ENCODE measurements at regions not wholly inside any gene's neighbourhood (a gene's known extent, or its start where the extent isn't known, plus 50 kb on each side); places are given as distances from the start of the nearest gene placed in this dataset.

DNA sequence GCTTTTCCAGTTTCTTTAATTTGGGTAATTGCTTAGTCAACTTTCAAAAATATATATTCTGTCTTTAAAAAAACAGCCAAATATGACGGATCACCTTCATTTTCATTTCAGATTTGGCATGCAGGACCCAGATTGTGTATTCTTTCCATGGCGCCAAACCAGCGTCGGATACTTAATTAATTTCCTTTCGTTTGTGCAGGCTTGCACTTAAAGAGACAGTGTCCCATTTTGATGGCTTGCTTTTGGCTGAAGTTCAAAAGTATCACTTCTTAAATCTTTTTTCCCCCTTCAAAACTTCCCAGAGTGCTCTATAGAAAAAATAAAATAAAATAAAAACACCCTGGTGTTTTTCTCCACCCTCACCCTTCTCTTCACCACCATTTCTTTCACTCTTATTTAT, 394.5 kb upstream of the SOX9 start:
- Histone ChIP-seq H3K79me2 (ENCODE audit: control insufficient read depth in 1 of 2, insufficient read depth in 2 of 2, low read length in 2 of 2) (no peaks in the 10 kb centered on the region), H3K56ac (replicated peaks; ENCODE audit: insufficient read length, low read depth, low read length) (no peak overlapping the region), H3K14ac (ENCODE audit: insufficient read length) (no peak overlapping the region), H3K18ac (ENCODE audit: extremely low read depth, low read length) (no peak overlapping the region), H2BK20ac (ENCODE audit: low read length) (no peak overlapping the region), H3K9me3 (ENCODE audit: insufficient read depth in 2 of 2, low read depth in 1 of 2, low read length in 1 of 2) (no peaks in the 10 kb centered on the region), H3K27me3 (replicated peaks in 1 of 4; ENCODE audit: control insufficient read depth in 3 of 4, extremely low read depth in 1 of 4, insufficient read depth in 3 of 4, low read length in 3 of 4) (no peaks in the 10 kb centered on the region), H2BK15ac (ENCODE audit: low read length) (no peak overlapping the region), H3K23me2 (ENCODE audit: low read depth, low read length) (no peaks in the 10 kb centered on the region), H4K8ac (ENCODE audit: extremely low read depth, insufficient read depth, low read length) (no peak overlapping the region), H3K27ac (ENCODE audit: low read depth, low read length) (no peak overlapping the region), H3K9ac (replicated peaks in 1 of 4; ENCODE audit: extremely low read depth in 1 of 4, low read depth in 3 of 4, low read length in 3 of 4) (no peak overlapping the region), H2AK5ac (ENCODE audit: low read depth, low read length) (no peak overlapping the region), H3K79me1 (ENCODE audit: low read depth, low read length) (no peaks in the 10 kb centered on the region), H3K4me3 (ENCODE audit: extremely low read depth in 1 of 4, insufficient read depth in 2 of 4, low read depth in 3 of 4, low read length in 4 of 4) (no peak overlapping the region), H3K4ac (replicated peaks; ENCODE audit: insufficient read length, low read depth, low read length) (no peak overlapping the region), H2AFZ (ENCODE audit: low read length) (no peak overlapping the region), H3K4me2 (ENCODE audit: insufficient read depth in 1 of 2, low read depth in 2 of 2, low read length in 2 of 2) (no peak overlapping the region), H2BK120ac (replicated peaks; ENCODE audit: low read depth, low read length) (no peak overlapping the region), H2BK5ac (ENCODE audit: low read depth, low read length) (no peak overlapping the region), H4K20me1 (replicated peaks in 1 of 2; ENCODE audit: control insufficient read depth in 1 of 2, insufficient read depth in 2 of 2, low read length in 2 of 2) (no peaks in the 10 kb centered on the region), H4K5ac (ENCODE audit: insufficient read length, low read depth, low read length) (no peak overlapping the region), H3K36me3 (ENCODE audit: control insufficient read depth in 2 of 4, insufficient read depth in 4 of 4, low read length in 3 of 4) (no peaks in the 10 kb centered on the region), H3K23ac (ENCODE audit: insufficient read length) (no peak overlapping the region), H2BK12ac (ENCODE audit: low read depth, low read length) (no peak overlapping the region), H4K91ac (replicated peaks; ENCODE audit: insufficient read length, low read length) (no peak overlapping the region), H3K4me1 (replicated peaks in 1 of 4; ENCODE audit: control insufficient read depth in 3 of 4, insufficient read depth in 4 of 4, low read length in 3 of 4) (no peaks in the 10 kb centered on the region)
- ChIA-PET POLR2A (ENCODE audit: partially characterized antibody) (no interaction called here), CTCF (ENCODE audit: partially characterized antibody) (interaction anchor here (0.8 kb wide), 1 partner anchor 52 kb away, joined by 3 read pairs; no protein-coding TSS in a partner anchor)
- WGBS, 2 experiments (ENCODE audit: extremely low coverage in 1 of 2, insufficient coverage in 1 of 2, insufficient read length in 1 of 2, insufficient replicate concordance in 2 of 2, low coverage in 1 of 2, low lambda C conversion rate in 2 of 2, missing lambda C conversion rate in 1 of 2) = 92% methylated on average over 5 of the region's 5 CpGs; no CpG with 5 or more reads in 1 of the 2 experiments
- DNase-seq (ENCODE audit: low read depth in 1 of 2, low spot score in 2 of 2) = no peak
- TF ChIP-seq BCL11A (IDR thresholded peaks at IDR 0.05; ENCODE audit: low read depth in 2 of 2, low read length in 2 of 2) (no peak), SIN3A (conservative IDR thresholded peaks at IDR 0.05 in 1 of 2, IDR thresholded peaks at IDR 0.05 in 1 of 2; ENCODE audit: low read depth in 1 of 2, low read length in 2 of 2) (no peak), EGR1 (IDR thresholded peaks at IDR 0.05; ENCODE audit: borderline replicate concordance, low read depth, low read length) (no peak)
- no peak for FAIRE-seq
